HepG2 (cell line): ENCODE measurements at regions not wholly inside any gene's neighbourhood (a gene's known extent, or its start where the extent isn't known, plus 50 kb on each side); places are given as distances from the start of the nearest gene placed in this dataset.

ENCODE experiments used
- ATAC-seq: fragments of 200-7000 bp; cut with Tn5 transposase; 3 replicates; pipeline ENCODE4 v1.9.1; 2020; ENCODE audit warnings: mild to moderate bottlenecking, moderate library complexity
- BruUV-seq: library from RNA; stranded (reverse); fragments of 400-500 nt; replicated peaks from 2 replicates; lab custom pipeline; 2021; lab: Mats Ljungman, UMichigan
- CTCF ChIA-PET: fragments of 300-600 bp; formaldehyde crosslinking; extraction: SDS; loops from one replicate; lab custom pipeline; 2021; ENCODE audit warnings: low total read pairs, inconsistent platforms, low intra/inter-chr PET ratio; lab: Yijun Ruan, JAX
- POLR2A ChIA-PET: fragments of 350-600 bp; sonication (Branson Sonifier 250); formaldehyde crosslinking; loops from one replicate; lab custom pipeline; 2020; ENCODE audit warnings: antibody characterized with exemption, inconsistent platforms; lab: Yijun Ruan, JAX
- DNase-seq: peaks from one replicate; pipeline ENCODE4 v3.0.0-alpha.2; 2015; ENCODE audit warnings: low spot score
- FAIRE-seq: peaks from 3 replicates; lab custom pipeline; 2011; peaks lifted over from hg19 to GRCh38; lab: Jason Lieb, UNC
- H2AFZ ChIP-seq: one replicate; pipeline ENCODE4 v1.6.1; 2011; ENCODE audit warnings: low read length, inconsistent platforms
- H3K27ac ChIP-seq: fragments of 300-600 bp; 3 replicates; pipeline ENCODE4 v1.8.0; 2011; ENCODE audit warnings: mixed run types, mild to moderate bottlenecking, mixed read lengths, low read length, inconsistent platforms; ENCODE audit not compliant: insufficient read depth; ENCODE audit errors: extremely low read length
- H3K27me3 ChIP-seq, 2 experiments: fragments of 200-600 bp in 1 of 2; 2 replicates in 1 of 2; 3 replicates in 1 of 2; pipeline versions ENCODE4 v1.6.0 to v1.8.0; 2011; ENCODE audit warnings: low read length in 2 of 2, mild to moderate bottlenecking in 2 of 2, moderate library complexity in 2 of 2, inconsistent platforms in 1 of 2; ENCODE audit not compliant: insufficient read depth in 2 of 2, control insufficient read depth in 1 of 2
- H3K36me3 ChIP-seq, 2 experiments: fragments of 200-600 bp in 1 of 2; replicated peaks in 1 of 2; 2 replicates in 1 of 2; 3 replicates in 1 of 2; pipeline versions ENCODE4 v1.5.1 to v1.8.0; 2011; ENCODE audit warnings: low read length in 2 of 2, inconsistent platforms in 1 of 2; ENCODE audit not compliant: insufficient read depth in 2 of 2, control insufficient read depth in 1 of 2
- H3K4me1 ChIP-seq: 2 replicates; pipeline ENCODE4 v1.5.1; 2012; ENCODE audit warnings: low read length, inconsistent platforms; ENCODE audit not compliant: insufficient read depth
- H3K4me2 ChIP-seq: 2 replicates; pipeline ENCODE4 v1.6.0; 2011; ENCODE audit warnings: low read depth, low read length, inconsistent platforms
- H3K4me3 ChIP-seq, 3 experiments: fragments of 200-600 bp in 1 of 3; sonication (generic), shearing (Covaris generic) in 1 of 3; replicated peaks in 1 of 3; 2 replicates each; pipeline ENCODE4 v1.5.1; 2011 to 2016; ENCODE audit warnings: low read length in 3 of 3, inconsistent platforms in 2 of 3, low read depth in 2 of 3, mild to moderate bottlenecking in 2 of 3, control low read depth in 1 of 3, mixed read lengths in 1 of 3; ENCODE audit not compliant: insufficient read depth in 1 of 3
- H3K79me2 ChIP-seq: one replicate; pipeline ENCODE4 v1.6.1; 2011; ENCODE audit warnings: low read length, inconsistent platforms; ENCODE audit not compliant: insufficient read depth
- H3K9ac ChIP-seq: 2 replicates; pipeline ENCODE4 v1.6.0; 2011; ENCODE audit warnings: mild to moderate bottlenecking, low read depth, low read length, inconsistent platforms; ENCODE audit not compliant: insufficient read depth
- H3K9me3 ChIP-seq: 2 replicates; pipeline ENCODE4 v1.5.1; 2012; ENCODE audit warnings: mild to moderate bottlenecking, low read length
- H4K20me1 ChIP-seq: 2 replicates; pipeline ENCODE4 v1.6.0; 2011; ENCODE audit warnings: inconsistent platforms, mild to moderate bottlenecking, low read length, moderate library complexity; ENCODE audit not compliant: insufficient read depth
- AHR ChIP-seq: IDR thresholded peaks from 2 replicates; pipeline ENCODE4 v1.6.1; 2018; ENCODE audit warnings: missing genetic modification reagents, missing compliant biosample characterization
- E2F1 ChIP-seq: sonication (generic); formaldehyde crosslinking; IDR thresholded peaks from 2 replicates; pipeline ENCODE4 v1.5.0; 2020; ENCODE audit warnings: missing genetic modification reagents
- MED8 ChIP-seq: sonication (generic); formaldehyde crosslinking; IDR thresholded peaks from 2 replicates; pipeline ENCODE4 v1.8.1; 2023; ENCODE audit warnings: mild to moderate bottlenecking, missing genetic modification reagents; ENCODE audit not compliant: insufficient replicate concordance
- NFATC3 ChIP-seq: sonication (generic); formaldehyde crosslinking; IDR thresholded peaks from 2 replicates; pipeline ENCODE4 v1.5.1; 2020; ENCODE audit warnings: mild to moderate bottlenecking, missing genetic modification reagents
- PHF21A ChIP-seq: sonication (generic); formaldehyde crosslinking; IDR thresholded peaks from 2 replicates; pipeline ENCODE4 v1.5.0; 2020; ENCODE audit warnings: mild to moderate bottlenecking, missing genetic modification reagents
- PLRG1 ChIP-seq: fragments of 450-650 bp; conservative IDR thresholded peaks from 2 replicates; pipeline ENCODE4 v1.6.1; 2016
- STAG1 ChIP-seq: sonication (generic); formaldehyde crosslinking; IDR thresholded peaks from 2 replicates; pipeline ENCODE4 v1.4.0; 2020; ENCODE audit warnings: missing genetic modification reagents
- TBX3 ChIP-seq: fragments of 450-650 bp; IDR thresholded peaks from 2 replicates; pipeline ENCODE4 v1.6.1; 2017; ENCODE audit warnings: antibody characterized with exemption, mild to moderate bottlenecking, inconsistent platforms, borderline replicate concordance
- YEATS4 ChIP-seq: sonication (generic); formaldehyde crosslinking; IDR thresholded peaks from 2 replicates; pipeline ENCODE4 v1.4.0; 2020; ENCODE audit warnings: missing genetic modification reagents, borderline replicate concordance
- ZGPAT ChIP-seq: IDR thresholded peaks from 2 replicates; pipeline ENCODE4 v1.6.1; 2016; ENCODE audit warnings: mild to moderate bottlenecking
- ZNF225 ChIP-seq: sonication (generic); formaldehyde crosslinking; IDR thresholded peaks from 2 replicates; pipeline ENCODE4 v1.4.0; 2020; ENCODE audit warnings: mild to moderate bottlenecking, missing genetic modification reagents
- ZNF253 ChIP-seq: sonication (generic); formaldehyde crosslinking; IDR thresholded peaks from 2 replicates; pipeline ENCODE4 v1.8.0; 2022; ENCODE audit warnings: mild to moderate bottlenecking, missing genetic modification reagents, borderline replicate concordance
- ZNF329 ChIP-seq: sonication (generic); formaldehyde crosslinking; IDR thresholded peaks from 2 replicates; pipeline ENCODE4 v1.9.0; 2021; ENCODE audit warnings: low read depth, mild to moderate bottlenecking, missing genetic modification reagents
- ZNF335 ChIP-seq: sonication (generic); formaldehyde crosslinking; IDR thresholded peaks from 2 replicates; pipeline ENCODE4 v1.4.0; 2020; ENCODE audit warnings: missing genetic modification reagents
- ZNF501 ChIP-seq: sonication (generic); formaldehyde crosslinking; IDR thresholded peaks from 2 replicates; pipeline ENCODE4 v1.5.1; 2020; ENCODE audit warnings: mild to moderate bottlenecking, moderate library complexity, missing genetic modification reagents
- ZXDC ChIP-seq: sonication (generic); formaldehyde crosslinking; IDR thresholded peaks from 2 replicates; pipeline ENCODE4 v1.5.0; 2020; ENCODE audit warnings: mild to moderate bottlenecking, missing genetic modification reagents
- WGBS: methylation state at CpG from one replicate; pipeline ENCODE4 v1.1.6; 2017; ENCODE audit warnings: low lambda C conversion rate; 5-methylcytosine and 5-hydroxymethylcytosine counted together
- in situ Hi-C: cut with HindIII; loops from 2 replicates; pipeline ENCODE4 v1.10.0; 2017; ENCODE audit warnings: low pct_unique_long_range_greater_than_20kb; ENCODE audit not compliant: extremely low pct_ligation_motif_present
- intact Hi-C: fragments of 100-400 bp; cut with micrococcal nuclease; formaldehyde crosslinking; loops from one replicate; pipeline ENCODE4 v1.10.0; 2022; ENCODE audit not compliant: unreplicated experiment
- TF ChIP-seq, protein P1 (sequence below): sonication (generic); formaldehyde crosslinking; IDR thresholded peaks from 2 replicates; pipeline ENCODE4 v1.9.0; 2021; ENCODE audit warnings: missing genetic modification reagents, borderline replicate concordance
- TF ChIP-seq, protein P2 (sequence below): IDR thresholded peaks from 2 replicates; pipeline ENCODE4 v1.6.1; 2016; ENCODE audit warnings: missing genetic modification reagents, missing compliant biosample characterization

GRCh38 chr7:23965296-23965695, 255.3 kb downstream of the STK31 start:
- no TSS peak for BruUV-seq
- H4K20me1 ChIP-seq = no peaks in the 10 kb centered on the region

More at GRCh38 chr7:23965296-23965695, 255.3 kb downstream of the STK31 start:
- no peak overlapping the region for H2AFZ ChIP-seq
- ChIA-PET CTCF (no interaction called here), POLR2A (no interaction called here)
- H3K4me2 ChIP-seq = no peak overlapping the region
- H3K9me3 ChIP-seq = no peaks in the 10 kb centered on the region
- TF ChIP-seq PLRG1 (no peak), E2F1 (CRISPR knock-in tag) (no peak), TBX3 (no peak), PHF21A (CRISPR knock-in tag) (no peak), ZGPAT (no peak), MED8 (CRISPR knock-in tag) (no peak), ZNF335 (CRISPR knock-in tag) (no peak), ZNF225 (CRISPR knock-in tag) (no peak), STAG1 (CRISPR knock-in tag) (no peak), ZNF253 (CRISPR knock-in tag) (no peak), ZNF329 (CRISPR knock-in tag) (no peak), YEATS4 (CRISPR knock-in tag) (no peak), AHR (CRISPR knock-in tag) (no peak), ZXDC (no peak), ZNF501 (CRISPR knock-in tag) (no peak), NFATC3 (CRISPR knock-in tag) (no peak)
- TF ChIP-seq, protein P1, sequence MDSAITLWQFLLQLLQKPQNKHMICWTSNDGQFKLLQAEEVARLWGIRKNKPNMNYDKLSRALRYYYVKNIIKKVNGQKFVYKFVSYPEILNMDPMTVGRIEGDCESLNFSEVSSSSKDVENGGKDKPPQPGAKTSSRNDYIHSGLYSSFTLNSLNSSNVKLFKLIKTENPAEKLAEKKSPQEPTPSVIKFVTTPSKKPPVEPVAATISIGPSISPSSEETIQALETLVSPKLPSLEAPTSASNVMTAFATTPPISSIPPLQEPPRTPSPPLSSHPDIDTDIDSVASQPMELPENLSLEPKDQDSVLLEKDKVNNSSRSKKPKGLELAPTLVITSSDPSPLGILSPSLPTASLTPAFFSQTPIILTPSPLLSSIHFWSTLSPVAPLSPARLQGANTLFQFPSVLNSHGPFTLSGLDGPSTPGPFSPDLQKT (CRISPR knock-in tag) = no peak
- TF ChIP-seq, protein P2, sequence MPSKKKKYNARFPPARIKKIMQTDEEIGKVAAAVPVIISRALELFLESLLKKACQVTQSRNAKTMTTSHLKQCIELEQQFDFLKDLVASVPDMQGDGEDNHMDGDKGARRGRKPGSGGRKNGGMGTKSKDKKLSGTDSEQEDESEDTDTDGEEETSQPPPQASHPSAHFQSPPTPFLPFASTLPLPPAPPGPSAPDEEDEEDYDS (CRISPR knock-in tag) = no peak
- ATAC-seq (no peak), FAIRE-seq (no peak), DNase-seq (no peak)
- H3K36me3 ChIP-seq = no peaks in the 10 kb centered on the region
- H3K27me3 ChIP-seq = no peaks in the 10 kb centered on the region
- no peak overlapping the region for H3K27ac ChIP-seq
- H3K79me2 ChIP-seq = no peaks in the 10 kb centered on the region
- no peak overlapping the region for H3K4me3 ChIP-seq
- no peak overlapping the region for H3K9ac ChIP-seq
- H3K4me1 ChIP-seq = no peaks in the 10 kb centered on the region; the same call in 1 of the 2 replicates
- intact Hi-C loops (no loop called here), in situ Hi-C loops (no loop called here)
- WGBS = 55% methylated on average over 5 of the region's 5 CpGs
